Motor neuron (in vitro differentiated cells): ENCODE measurements at regions not wholly inside any gene's neighbourhood (a gene's known extent, or its start where the extent isn't known, plus 50 kb on each side); places are given as distances from the start of the nearest gene placed in this dataset.

Experiments used
- ATAC-seq, 8 experiments: fragments of 200-7000 bp; cut with Tn5 transposase; replicated peaks in 6 of 8; 2 replicates each; pipeline ENCODE4 v1.8.0; 2021; ENCODE audit warnings: mild to moderate bottlenecking in 8 of 8, moderate library complexity in 8 of 8
- H3K27ac ChIP-seq, 2 donors: fragments of 250-450 bp; sonication (Bioruptor Pico); 2 replicates each; pipeline ENCODE4 v1.9.0; 2021; ENCODE audit warnings: antibody characterized with exemption in 2 of 2, mild to moderate bottlenecking in 2 of 2, moderate library complexity in 1 of 2
- H3K4me1 ChIP-seq, 2 donors: fragments of 250-450 bp; sonication (Bioruptor Pico); replicated peaks in 1 of 2; 2 replicates each; pipeline ENCODE4 v1.6.1; 2021; ENCODE audit warnings: antibody characterized with exemption in 2 of 2, mild to moderate bottlenecking in 2 of 2, moderate library complexity in 1 of 2
- H3K4me3 ChIP-seq, 5 donors: fragments of 250-450 bp; sonication (Bioruptor Pico); 2 replicates each; pipeline ENCODE4 v1.9.0; 2021; ENCODE audit warnings: antibody characterized with exemption in 5 of 5, mild to moderate bottlenecking in 5 of 5, moderate library complexity in 4 of 5
- WGBS, 10 experiments: fragments of 450-650 bp; shearing (Covaris generic); methylation state at CpG; one replicate each; pipeline ENCODE4 v1.0.0; 2022; 5-methylcytosine and 5-hydroxymethylcytosine counted together
- in situ Hi-C, 9 experiments: fragments of 400-800 bp; cut with MboI; loops; one replicate each; pipeline ENCODE4 v1.15.0; 2021; ENCODE audit warnings: low sequenced_read_pairs in 9 of 9, low pct_unique_long_range_greater_than_20kb in 2 of 9; ENCODE audit not compliant: unreplicated experiment in 9 of 9

GRCh38 chr20:60085551-60086132, 127.4 kb downstream of the CDH26 start:
- no peak for ATAC-seq
- no peak overlapping the region for H3K4me3 ChIP-seq
- in situ Hi-C loops: no loop called here

GRCh38 chr20:60086821-60087562, 128.8 kb downstream of the CDH26 start:
- in situ Hi-C loops: no loop called here
- Histone ChIP-seq H3K4me3 (peak overlapping the region in 2 of 5 donors; percentile 13 to 22), H3K27ac (no peak overlapping the region), H3K4me1 (peaks cover 0 to 16% of the 10 kb centered on the region in 2 donors)
- WGBS, 10 experiments: 58 to 100% (median 83%) methylated on average over 2 to 5 of the region's 30 CpGs; no CpG with 5 or more reads in 2 of the 10 experiments
- no peak for ATAC-seq

More at GRCh38 chr20:60085551-60086132, 127.4 kb downstream of the CDH26 start:
- H3K27ac ChIP-seq: no peak overlapping the region
- H3K4me1 ChIP-seq: peaks cover 0 to 11% of the 10 kb centered on the region in 2 donors
- WGBS, 10 experiments: 35 to 80% (median 73%) methylated on average over 1 to 4 of the region's 9 CpGs; no CpG with 5 or more reads in 2 of the 10 experiments

GRCh38 chr20:60087563-60088105, 129.4 kb downstream of the CDH26 start:
- ATAC-seq: no peak
- WGBS, 10 experiments: 10 to 76% (median 20%) methylated on average over 1 to 7 of the region's 60 CpGs; no CpG with 5 or more reads in 7 of the 10 experiments
- in situ Hi-C loops: no loop called here
- no peak overlapping the region for H3K27ac ChIP-seq
- no peak overlapping the region for H3K4me3 ChIP-seq
- peaks cover 0 to 16% of the 10 kb centered on the region in 2 donors for H3K4me1 ChIP-seq

- Histone ChIP-seq H3K27ac (no peak overlapping the region), H3K4me1 (peaks cover 0 to 16% of the 10 kb centered on the region in 2 donors), H3K4me3 (no peak overlapping the region)
- ATAC-seq: no peak
- WGBS, 10 experiments: 80 to 100% methylated on average over 2 to 3 of the region's 10 CpGs; no CpG with 5 or more reads in 8 of the 10 experiments
- in situ Hi-C loops: no loop called here
Observed at GRCh38 chr20:60088236-60088635, 130.0 kb downstream of the CDH26 start.

GRCh38 chr20:60090631-60091030, 132.4 kb downstream of the CDH26 start:
- H3K27ac ChIP-seq: no peak overlapping the region
- H3K4me3 ChIP-seq: no peak overlapping the region
- in situ Hi-C loops: no loop called here
- peaks cover 0 to 16% of the 10 kb centered on the region in 2 donors for H3K4me1 ChIP-seq
- 0 to 83% (median 50%) methylated on average over 1 to 4 of the region's 4 CpGs; no CpG with 5 or more reads in 5 of the 10 experiments for whole genome bisulfite sequencing, 10 experiments
- ATAC-seq: no peak

GRCh38 chr20:60091305-60091704, 133.1 kb downstream of the CDH26 start:
- peak in 4 of 8 experiments; percentile 12 to 91 (median 66) for ATAC-seq
- Histone ChIP-seq H3K4me1 (peaks cover 0 to 16% of the 10 kb centered on the region in 2 donors), H3K27ac (no peak overlapping the region), H3K4me3 (no peak overlapping the region)
- in situ Hi-C loops: no loop called here
- 60 to 100% (median 74%) methylated on average over 1 to 5 of the region's 5 CpGs; no CpG with 5 or more reads in 4 of the 10 experiments for WGBS, 10 experiments

GRCh38 chr20:60091861-60092260, 133.6 kb downstream of the CDH26 start:
- 14 to 83% (median 70%) methylated on average over 1 of the region's 1 CpG; no CpG with 5 or more reads in 6 of the 10 experiments for WGBS, 10 experiments
- in situ Hi-C loops: no loop called here
- no peak overlapping the region for H3K27ac ChIP-seq
- no peak for ATAC-seq
- no peak overlapping the region for H3K4me3 ChIP-seq
- H3K4me1 ChIP-seq: peaks cover 0 to 16% of the 10 kb centered on the region in 2 donors

- in situ Hi-C loops: no loop called here
- Histone ChIP-seq H3K27ac (no peak overlapping the region), H3K4me3 (no peak overlapping the region), H3K4me1 (peaks cover 0 to 16% of the 10 kb centered on the region in 2 donors)
- no peak for ATAC-seq
Observed at GRCh38 chr20:60092729-60093128, 134.5 kb downstream of the CDH26 start.

- H3K4me3 ChIP-seq: no peak overlapping the region
- peaks cover 0 to 7% of the 10 kb centered on the region in 2 donors for H3K4me1 ChIP-seq
- no peak for ATAC-seq
- in situ Hi-C loops: no loop called here
- H3K27ac ChIP-seq: no peak overlapping the region
- WGBS, 10 experiments: 0 to 93% (median 50%) methylated on average over 1 to 3 of the region's 5 CpGs; no CpG with 5 or more reads in 5 of the 10 experiments
Observed at GRCh38 chr20:60095456-60095855, 137.2 kb downstream of the CDH26 start.

GRCh38 chr20:60096166-60096565, 137.9 kb downstream of the CDH26 start:
- H3K4me1 ChIP-seq: peaks cover 0 to under 1% of the 10 kb centered on the region in 2 donors
- no peak overlapping the region for H3K4me3 ChIP-seq
- in situ Hi-C loops: no loop called here
- H3K27ac ChIP-seq: no peak overlapping the region
- no peak for ATAC-seq
- 25 to 93% (median 66%) methylated on average over 3 to 7 of the region's 10 CpGs; no CpG with 5 or more reads in 4 of the 10 experiments for WGBS, 10 experiments

GRCh38 chr20:60097285-60097684, 139.1 kb downstream of the CDH26 start:
- H3K27ac ChIP-seq: no peak overlapping the region
- 0 to 86% (median 66%) methylated on average over 1 to 4 of the region's 4 CpGs; no CpG with 5 or more reads in 4 of the 10 experiments for WGBS, 10 experiments
- in situ Hi-C loops: no loop called here
- H3K4me1 ChIP-seq: no peaks in the 10 kb centered on the region
- ATAC-seq: no peak
- no peak overlapping the region for H3K4me3 ChIP-seq

- H3K27ac ChIP-seq: no peak overlapping the region
- no peaks in the 10 kb centered on the region for H3K4me1 ChIP-seq
- H3K4me3 ChIP-seq: no peak overlapping the region
- 28 to 85% (median 73%) methylated on average over 2 to 5 of the region's 5 CpGs for WGBS, 10 experiments
- in situ Hi-C loops: no loop called here
- ATAC-seq: no peak
Observed at GRCh38 chr20:60100780-60101179, 142.6 kb downstream of the CDH26 start.

GRCh38 chr20:60101201-60101890, 143.1 kb downstream of the CDH26 start:
- in situ Hi-C loops: no loop called here
- no peak for ATAC-seq
- no peaks in the 10 kb centered on the region for H3K4me1 ChIP-seq
- no peak overlapping the region for H3K4me3 ChIP-seq
- no peak overlapping the region for H3K27ac ChIP-seq
- WGBS, 10 experiments: 14 to 93% (median 77%) methylated on average over 2 to 10 of the region's 13 CpGs; no CpG with 5 or more reads in 1 of the 10 experiments
